GM21723 (cell line): ENCODE measurements at regions not wholly inside any gene's neighbourhood (a gene's known extent, or its start where the extent isn't known, plus 50 kb on each side); places are given as distances from the start of the nearest gene placed in this dataset.
"Not testable (repeated sequence)": the region's sequence is repeated elsewhere in the genome, so short reads cannot be mapped to it uniquely, and the experiment has no call there.

ENCODE experiments used
- ATAC-seq: cut with Tn5 transposase; IDR thresholded peaks from one replicate; pipeline ENCODE4 v1.9.1; 2021; ENCODE audit warnings: mild to moderate bottlenecking, moderate library complexity; ENCODE audit not compliant: unreplicated experiment

GRCh38 chr15:93758824-93759223 is 472.5 kb upstream of the MCTP2 start:
- ATAC-seq: no peak

- no peak for ATAC-seq
Observed at GRCh38 chr15:93748710-93749109, 482.7 kb upstream of the MCTP2 start.

DNA sequence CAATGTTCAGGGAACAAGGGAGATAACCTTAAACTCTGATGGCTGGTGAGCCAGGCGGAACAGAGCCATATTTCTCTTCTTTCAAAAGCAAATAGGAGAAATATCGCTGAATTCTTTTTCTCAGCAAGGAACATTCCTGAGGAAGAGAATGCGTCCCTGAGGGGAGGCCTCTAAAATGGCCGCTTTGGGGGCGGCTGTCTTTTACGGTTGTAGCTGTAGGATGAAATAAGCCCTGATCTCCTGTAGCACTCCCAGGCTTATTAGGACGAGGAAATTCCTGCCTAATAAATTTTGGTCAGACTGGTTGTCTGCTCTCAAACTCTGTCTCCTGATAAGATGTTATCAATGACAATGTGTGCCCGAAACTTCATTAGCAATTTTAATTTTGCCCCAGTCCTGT is 496.4 kb upstream of the MCTP2 start:
- ATAC-seq: not testable (repeated sequence)

DNA sequence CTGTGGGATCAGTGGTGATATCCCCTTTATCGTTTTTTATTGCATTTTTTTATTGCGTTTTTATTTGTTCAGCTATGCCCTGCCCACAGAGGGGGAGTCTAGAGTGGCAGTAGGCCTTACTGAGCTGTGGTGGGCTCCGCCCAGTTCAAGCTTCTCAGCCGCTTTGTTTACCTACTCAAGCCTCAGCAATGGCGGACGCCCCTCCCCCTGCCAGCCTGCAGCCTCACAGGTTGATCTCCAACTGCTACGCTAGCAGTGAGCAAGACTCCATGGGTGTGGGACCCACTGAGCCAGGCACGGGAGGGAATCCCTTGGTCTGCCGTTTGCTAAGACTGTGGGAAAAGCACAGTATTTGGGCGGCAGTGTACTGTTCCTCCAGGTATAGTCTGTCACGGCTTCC is 500.6 kb upstream of the MCTP2 start:
- ATAC-seq: no peak

- no peak for ATAC-seq
Observed at GRCh38 chr15:93722165-93722564, 509.2 kb upstream of the MCTP2 start.

DNA sequence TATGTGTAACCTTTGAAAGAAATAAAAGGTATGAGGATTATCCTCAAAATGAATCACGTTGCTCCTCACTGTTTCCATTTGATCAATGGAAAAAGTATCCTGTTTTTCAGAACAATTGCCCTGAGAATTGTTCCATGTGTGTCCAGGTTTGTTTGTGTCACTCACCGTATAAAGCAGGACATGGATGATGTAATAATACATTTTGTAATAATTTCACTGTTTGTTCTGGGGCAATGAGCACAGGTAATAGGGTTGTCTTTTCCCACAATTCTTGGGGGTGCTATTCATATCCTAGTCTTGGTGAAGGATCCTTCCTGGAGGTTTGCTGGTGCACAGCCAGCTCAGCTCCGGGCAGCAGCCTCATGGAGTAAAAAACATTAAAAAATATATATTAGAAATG is 510.8 kb upstream of the MCTP2 start:
- ATAC-seq: no peak

- ATAC-seq: no peak
Observed at GRCh38 chr15:93719921-93720351, 511.4 kb upstream of the MCTP2 start.

DNA sequence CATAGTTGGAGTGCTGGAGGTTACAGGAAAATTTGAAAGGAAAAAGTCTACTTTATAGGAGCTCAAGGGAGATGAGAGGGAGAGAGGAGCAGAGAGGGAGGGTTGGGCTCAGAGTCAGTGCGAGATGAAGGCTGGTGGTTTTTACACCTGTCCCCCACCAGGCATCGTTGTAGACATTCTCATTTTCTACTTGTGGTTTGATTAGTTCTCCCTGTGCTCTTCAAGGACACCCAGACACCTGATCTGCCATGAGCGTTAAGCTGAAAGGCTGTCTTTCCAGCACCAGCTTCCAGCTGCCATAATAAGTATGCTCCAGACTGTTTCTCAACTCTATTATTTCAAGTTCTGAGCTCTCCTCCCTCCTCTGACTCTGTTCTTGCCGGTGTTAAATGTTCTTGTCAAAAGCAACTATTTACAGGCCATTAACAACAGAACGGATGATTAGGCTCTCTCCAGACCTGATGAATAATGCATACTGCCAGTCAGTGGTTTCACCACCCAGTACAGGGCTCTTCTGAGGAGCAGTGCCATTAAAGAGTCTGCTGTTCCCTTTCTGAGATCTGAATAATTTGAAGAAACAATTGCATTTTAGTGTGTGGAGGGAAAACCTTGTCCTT is 514.6 kb upstream of the MCTP2 start:
- no peak for ATAC-seq

GRCh38 chr15:93709708-93710107 is 521.7 kb upstream of the MCTP2 start:
- ATAC-seq: no peak

GRCh38 chr15:93708724-93709445 is 522.5 kb upstream of the MCTP2 start:
- no peak for ATAC-seq

GRCh38 chr15:93707751-93708150 is 523.6 kb upstream of the MCTP2 start:
- ATAC-seq: no peak

GRCh38 chr15:93706495-93707292 is 524.7 kb upstream of the MCTP2 start:
- ATAC-seq: no peak

- ATAC-seq: no peak
Observed at GRCh38 chr15:93705753-93706455, 525.5 kb upstream of the MCTP2 start.

DNA sequence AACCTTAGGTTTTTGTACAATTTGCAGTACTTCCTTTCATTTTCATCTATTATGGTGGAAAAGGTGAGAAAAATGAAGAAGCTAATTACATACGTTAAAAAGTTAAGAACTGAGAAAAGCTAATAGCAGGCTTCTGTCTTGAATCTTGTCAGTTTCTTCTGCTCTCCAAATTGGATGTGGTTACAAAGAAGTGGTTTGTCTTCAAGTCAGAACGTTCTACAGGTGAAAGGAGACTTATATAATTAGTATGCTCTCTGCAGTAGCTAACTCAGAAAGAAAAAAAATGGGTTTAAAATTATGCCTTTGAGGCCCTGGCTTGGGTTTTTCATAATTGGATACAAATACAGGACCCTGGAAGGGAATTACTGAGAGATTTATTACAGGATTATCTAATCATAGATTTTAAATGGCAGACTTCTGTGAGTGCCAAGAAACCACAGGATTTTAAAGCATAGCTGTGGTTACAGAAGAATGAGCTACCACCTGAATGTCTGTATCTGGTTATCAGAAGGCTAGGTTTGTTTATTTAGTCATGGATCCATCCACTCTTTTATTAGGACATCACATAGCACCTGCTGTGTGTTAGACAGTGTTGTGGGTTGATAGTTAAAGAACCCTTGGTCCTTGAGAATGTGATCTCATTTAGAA is 528.1 kb upstream of the MCTP2 start:
- ATAC-seq: no peak

DNA sequence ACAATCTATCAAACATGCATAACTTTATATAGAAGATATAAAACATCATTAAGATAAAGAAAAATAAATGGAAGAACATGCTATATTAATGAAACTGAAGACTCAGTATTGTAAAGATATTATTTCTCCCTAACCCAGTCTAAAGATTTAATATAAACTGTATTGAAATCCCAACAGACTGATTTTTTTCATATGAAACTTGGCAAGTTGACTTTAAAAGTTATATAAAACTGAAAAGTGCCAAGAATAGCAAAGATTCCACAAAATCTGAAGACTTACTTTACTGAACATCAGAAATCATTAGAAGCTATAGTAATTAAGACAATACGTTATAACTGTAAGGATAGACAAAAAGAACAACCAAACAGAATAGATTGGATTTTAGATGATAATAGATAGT is 531.3 kb upstream of the MCTP2 start:
- ATAC-seq: no peak

GRCh38 chr15:93694033-93694432 is 537.3 kb upstream of the MCTP2 start:
- ATAC-seq: no peak

- no peak for ATAC-seq
Observed at GRCh38 chr15:93683651-93684050, 547.7 kb upstream of the MCTP2 start.

- ATAC-seq: no peak
Observed at GRCh38 chr15:93671387-93671943, 559.9 kb upstream of the MCTP2 start.

DNA sequence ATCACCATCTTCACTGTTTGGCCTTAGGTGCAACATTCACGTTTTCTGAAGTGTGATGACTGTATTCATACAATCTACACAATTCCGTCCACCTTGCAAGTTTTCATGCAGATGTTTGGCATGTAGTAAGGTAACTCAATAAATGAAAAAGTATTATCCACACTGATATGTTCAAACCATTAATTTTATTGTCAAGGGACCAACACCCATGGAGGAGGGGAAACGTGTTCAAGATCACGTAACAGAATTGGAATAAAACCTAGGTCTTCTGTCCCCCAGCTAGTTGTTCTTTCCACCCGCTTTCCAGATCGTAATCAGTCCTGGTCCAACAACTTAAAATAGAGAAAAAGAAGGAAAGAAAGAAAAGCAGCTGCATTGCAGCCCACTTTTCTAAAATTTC is 560.4 kb upstream of the MCTP2 start:
- ATAC-seq: no peak

DNA sequence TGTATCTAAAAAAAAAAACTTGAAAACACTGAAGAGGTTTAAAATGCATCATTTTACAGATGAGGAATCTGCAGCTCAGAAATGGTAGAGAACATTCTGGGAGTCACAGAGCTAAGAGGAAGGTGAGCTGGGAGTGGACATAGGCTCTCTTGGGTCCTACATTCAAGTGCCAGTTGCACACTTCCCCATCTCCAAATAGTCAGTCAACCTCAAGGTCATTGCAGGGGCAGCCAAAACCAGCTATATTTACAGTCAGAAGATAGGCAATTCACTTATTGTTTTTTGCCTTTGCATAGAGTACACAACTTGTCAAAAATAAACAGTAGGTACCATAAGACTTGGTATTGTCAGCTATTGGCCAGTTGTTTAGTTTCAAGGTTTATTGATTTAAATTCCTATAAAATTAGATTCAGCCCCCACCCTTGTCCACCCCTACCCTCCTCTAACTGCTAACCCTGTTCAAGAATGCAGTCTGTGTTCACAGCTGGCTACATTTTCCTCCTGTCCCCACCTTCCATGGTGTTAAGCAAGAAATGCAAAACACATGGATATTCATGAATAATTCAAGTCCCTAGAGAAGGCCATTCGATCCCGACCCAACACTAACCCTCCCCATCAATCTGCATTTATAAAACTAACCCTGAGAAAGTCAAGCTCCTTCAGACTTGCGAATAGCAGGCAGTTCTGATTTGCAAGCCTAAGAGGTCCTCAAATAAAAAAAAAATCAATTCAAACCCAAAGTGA is 567.0 kb upstream of the MCTP2 start:
- ATAC-seq: no peak
